NOMO-1 (cell line): ENCODE measurements at regions not wholly inside any gene's neighbourhood (a gene's known extent, or its start where the extent isn't known, plus 50 kb on each side); places are given as distances from the start of the nearest gene placed in this dataset.
"Not testable (repeated sequence)": the region's sequence is repeated elsewhere in the genome, so short reads cannot be mapped to it uniquely, and the experiment has no call there.

Experiments used
- DNase-seq, 2 experiments: peaks; one replicate each; lab custom pipeline; 2025; ENCODE audit not compliant: unreplicated experiment in 2 of 2; lab: John Stamatoyannopoulos, UW

GRCh38 chr2:146785101-146785500 is 1059.7 kb upstream of the ACVR2A start:
- no peak for DNase-seq

GRCh38 chr2:146784602-146785001 is 1060.2 kb upstream of the ACVR2A start:
- no peak for DNase-seq

- DNase-seq = no peak
Observed at GRCh38 chr2:146777181-146777580, 1067.6 kb upstream of the ACVR2A start.

- no peak for DNase-seq
Observed at GRCh38 chr2:146776596-146776995, 1068.2 kb upstream of the ACVR2A start.

- no peak for DNase-seq
Observed at GRCh38 chr2:146771531-146771930, 1073.3 kb upstream of the ACVR2A start.

- no peak for DNase-seq
Observed at GRCh38 chr2:146764301-146764700, 1080.5 kb upstream of the ACVR2A start.

- DNase-seq = no peak
Observed at GRCh38 chr2:146762786-146763185, 1082.0 kb upstream of the ACVR2A start.

GRCh38 chr2:146754606-146755005 is 1090.2 kb upstream of the ACVR2A start:
- no peak for DNase-seq

GRCh38 chr2:146748046-146748445 is 1096.8 kb upstream of the ACVR2A start:
- DNase-seq = no peak

- DNase-seq = no peak
Observed at GRCh38 chr2:146741260-146741659, 1103.6 kb upstream of the ACVR2A start.

- DNase-seq = no peak
Observed at GRCh38 chr2:146734821-146735190, 1110.0 kb upstream of the ACVR2A start.

- DNase-seq = peak; percentile 15 to 70
Observed at GRCh38 chr2:146734042-146734820, 1110.6 kb upstream of the ACVR2A start.

GRCh38 chr2:146730882-146731281 is 1113.9 kb upstream of the ACVR2A start:
- no peak for DNase-seq

GRCh38 chr2:146721486-146721885 is 1123.3 kb upstream of the ACVR2A start:
- no peak for DNase-seq

- no peak for DNase-seq
Observed at GRCh38 chr2:146720170-146720569, 1124.7 kb upstream of the ACVR2A start.

- no peak for DNase-seq
Observed at GRCh38 chr2:146716591-146716990, 1128.2 kb upstream of the ACVR2A start.

GRCh38 chr2:146709004-146709403 is 1135.8 kb upstream of the ACVR2A start:
- DNase-seq = no peak

- DNase-seq = no peak
Observed at GRCh38 chr2:146701183-146701582, 1143.6 kb upstream of the ACVR2A start.

GRCh38 chr2:146697307-146697706 is 1147.5 kb upstream of the ACVR2A start:
- DNase-seq = no peak

GRCh38 chr2:146696787-146697186 is 1148.0 kb upstream of the ACVR2A start:
- not testable (repeated sequence) for DNase-seq

GRCh38 chr2:146681991-146682390 is 1162.8 kb upstream of the ACVR2A start:
- no peak for DNase-seq

- DNase-seq = no peak
Observed at GRCh38 chr2:146678516-146678915, 1166.3 kb upstream of the ACVR2A start.

- DNase-seq = no peak
Observed at GRCh38 chr2:146677280-146677679, 1167.5 kb upstream of the ACVR2A start.
